ENCODE measurements at regions not wholly inside any gene's neighbourhood (a gene's known extent, or its start where the extent isn't known, plus 50 kb on each side); places are given as distances from the start of the nearest gene placed in this dataset.

GRCh38 chr14:41392226-41392625 lies 214.4 kb upstream of the LRFN5 start:
- Histone ChIP-seq H3K4me1 (no peaks in the 10 kb centered on the region), H3K4me3 (no peak overlapping the region), H3K9me3 (no peaks in the 10 kb centered on the region), H3K27ac (no peak overlapping the region), H3K27me3 (no peaks in the 10 kb centered on the region), H3K36me3 (no peaks in the 10 kb centered on the region)
- WGBS, 2 donors: 77 to 88% methylated on average over 6 of the region's 6 CpGs
- DNase-seq: no peak
- intact Hi-C loops (cut with DNase I): no loop called here
- no peak for TF ChIP-seq POLR2AphosphoS5 (IDR thresholded peaks at IDR 0.05)

GRCh38 chr14:41389355-41389754 lies 217.3 kb upstream of the LRFN5 start:
- no peak for DNase-seq
- TF ChIP-seq EP300 (IDR thresholded peaks at IDR 0.05) (no peak), POLR2AphosphoS5 (IDR thresholded peaks at IDR 0.05) (no peak), POLR2A (IDR thresholded peaks at IDR 0.05) (no peak), CTCF (IDR thresholded peaks at IDR 0.05) (no peak)
- intact Hi-C loops (cut with DNase I): no loop called here
- H3K27me3 ChIP-seq: no peaks in the 10 kb centered on the region
- no peak overlapping the region for H3K4me3 ChIP-seq
- no peaks in the 10 kb centered on the region for H3K9me3 ChIP-seq
- no peaks in the 10 kb centered on the region for H3K4me1 ChIP-seq
- no peaks in the 10 kb centered on the region for H3K36me3 ChIP-seq
- H3K27ac ChIP-seq: no peak overlapping the region
- WGBS, 2 donors: 68 to 75% methylated on average over 1 of the region's 1 CpG

- TF ChIP-seq POLR2A (IDR thresholded peaks at IDR 0.05) (no peak), CTCF (IDR thresholded peaks at IDR 0.05) (no peak), EP300 (IDR thresholded peaks at IDR 0.05) (no peak), POLR2AphosphoS5 (IDR thresholded peaks at IDR 0.05) (no peak)
- no peak for DNase-seq
- Histone ChIP-seq H3K36me3 (no peaks in the 10 kb centered on the region), H3K27ac (no peak overlapping the region), H3K9me3 (no peaks in the 10 kb centered on the region), H3K4me3 (no peak overlapping the region), H3K4me1 (no peaks in the 10 kb centered on the region), H3K27me3 (no peaks in the 10 kb centered on the region)
- WGBS, 2 donors: 75 to 80% methylated on average over 1 of the region's 1 CpG
- intact Hi-C loops (cut with DNase I): no loop called here
Observed at GRCh38 chr14:41385797-41386196, 220.9 kb upstream of the LRFN5 start.

- no peak overlapping the region for H3K27ac ChIP-seq
- H3K27me3 ChIP-seq: no peaks in the 10 kb centered on the region
- H3K36me3 ChIP-seq: no peaks in the 10 kb centered on the region
- no peaks in the 10 kb centered on the region for H3K4me1 ChIP-seq
- no peak for TF ChIP-seq POLR2A (IDR thresholded peaks at IDR 0.05)
- no peak for TF ChIP-seq EP300 (IDR thresholded peaks at IDR 0.05)
- no peak for TF ChIP-seq CTCF (IDR thresholded peaks at IDR 0.05)
- TF ChIP-seq POLR2AphosphoS5 (IDR thresholded peaks at IDR 0.05): no peak
- H3K4me3 ChIP-seq: no peak overlapping the region
- no peak for DNase-seq
- no peaks in the 10 kb centered on the region for H3K9me3 ChIP-seq
- intact Hi-C loops (cut with DNase I): no loop called here
Observed at GRCh38 chr14:41380017-41380416, 226.7 kb upstream of the LRFN5 start.

GRCh38 chr14:41378526-41378925 lies 228.2 kb upstream of the LRFN5 start:
- intact Hi-C loops (cut with DNase I): no loop called here
- Histone ChIP-seq H3K27me3 (no peaks in the 10 kb centered on the region), H3K4me1 (no peaks in the 10 kb centered on the region), H3K9me3 (no peaks in the 10 kb centered on the region), H3K36me3 (no peaks in the 10 kb centered on the region), H3K4me3 (no peak overlapping the region), H3K27ac (no peak overlapping the region)
- WGBS, 2 donors: 74 to 82% methylated on average over 2 of the region's 2 CpGs
- no peak for DNase-seq
- TF ChIP-seq POLR2AphosphoS5 (IDR thresholded peaks at IDR 0.05): no peak
- TF ChIP-seq EP300 (IDR thresholded peaks at IDR 0.05): no peak
- no peak for TF ChIP-seq POLR2A (IDR thresholded peaks at IDR 0.05)
- no peak for TF ChIP-seq CTCF (IDR thresholded peaks at IDR 0.05)
